ENCODE measurements at regions not wholly inside any gene's neighbourhood (a gene's known extent, or its start where the extent isn't known, plus 50 kb on each side); places are given as distances from the start of the nearest gene placed in this dataset.

DNA sequence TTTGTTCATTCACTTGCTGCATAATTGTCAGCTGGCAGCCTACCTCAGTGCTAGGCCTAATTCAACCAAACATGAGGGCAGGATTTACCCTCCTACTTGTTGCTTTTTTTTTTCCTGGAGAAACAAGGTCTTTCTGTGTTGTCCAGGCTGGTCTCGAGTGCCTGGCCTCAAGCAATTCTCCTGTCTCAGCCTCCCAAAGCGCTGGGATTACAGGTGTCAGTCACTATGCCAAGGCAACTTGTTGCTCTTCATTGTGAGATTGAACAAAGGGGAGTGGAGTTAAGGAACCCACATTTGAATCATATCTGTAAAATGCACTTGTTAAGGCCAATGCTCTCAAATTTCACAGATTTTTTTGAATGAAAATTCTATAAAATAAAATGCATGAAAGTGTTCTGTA, 380.5 kb downstream of the TMEM161B start:
- Histone ChIP-seq H3K27ac (ENCODE audit: low read length) (no peak overlapping the region), H3K4me3 (ENCODE audit: low read depth in 2 of 2, low read length in 2 of 2) (no peak overlapping the region), H3K9me3 (ENCODE audit: control insufficient read depth, insufficient read depth, low read depth, low read length) (no peaks in the 10 kb centered on the region), H3K27me3 (ENCODE audit: control insufficient read depth, insufficient read depth, low read length) (no peaks in the 10 kb centered on the region), H3K36me3 (ENCODE audit: control insufficient read depth, insufficient read depth, low read length) (no peaks in the 10 kb centered on the region), H3K4me1 (ENCODE audit: control insufficient read depth, insufficient read depth, low read length) (no peaks in the 10 kb centered on the region)
- DNase-seq (ENCODE audit: low read depth, low spot score) (no peak), ATAC-seq (no peak)
- in situ Hi-C loops (cut with HindIII; ENCODE audit: low pct_unique_long_range_greater_than_20kb, low sequenced_read_pairs) = no loop called here
- ChIA-PET POLR2A (no interaction called here), CTCF (no interaction called here)
- no TSS peak for BruUV-seq (replicated peaks)
- no peak for TF ChIP-seq SIN3A (IDR thresholded peaks at IDR 0.05; ENCODE audit: borderline replicate concordance, insufficient read depth, low read depth, low read length)
- TF ChIP-seq POLR2AphosphoS5 (IDR thresholded peaks at IDR 0.05; ENCODE audit: low read depth, low read length) = no peak
- no peak for TF ChIP-seq TCF7L2 (IDR thresholded peaks at IDR 0.05; ENCODE audit: low read depth, low read length)
- TF ChIP-seq, protein P1, sequence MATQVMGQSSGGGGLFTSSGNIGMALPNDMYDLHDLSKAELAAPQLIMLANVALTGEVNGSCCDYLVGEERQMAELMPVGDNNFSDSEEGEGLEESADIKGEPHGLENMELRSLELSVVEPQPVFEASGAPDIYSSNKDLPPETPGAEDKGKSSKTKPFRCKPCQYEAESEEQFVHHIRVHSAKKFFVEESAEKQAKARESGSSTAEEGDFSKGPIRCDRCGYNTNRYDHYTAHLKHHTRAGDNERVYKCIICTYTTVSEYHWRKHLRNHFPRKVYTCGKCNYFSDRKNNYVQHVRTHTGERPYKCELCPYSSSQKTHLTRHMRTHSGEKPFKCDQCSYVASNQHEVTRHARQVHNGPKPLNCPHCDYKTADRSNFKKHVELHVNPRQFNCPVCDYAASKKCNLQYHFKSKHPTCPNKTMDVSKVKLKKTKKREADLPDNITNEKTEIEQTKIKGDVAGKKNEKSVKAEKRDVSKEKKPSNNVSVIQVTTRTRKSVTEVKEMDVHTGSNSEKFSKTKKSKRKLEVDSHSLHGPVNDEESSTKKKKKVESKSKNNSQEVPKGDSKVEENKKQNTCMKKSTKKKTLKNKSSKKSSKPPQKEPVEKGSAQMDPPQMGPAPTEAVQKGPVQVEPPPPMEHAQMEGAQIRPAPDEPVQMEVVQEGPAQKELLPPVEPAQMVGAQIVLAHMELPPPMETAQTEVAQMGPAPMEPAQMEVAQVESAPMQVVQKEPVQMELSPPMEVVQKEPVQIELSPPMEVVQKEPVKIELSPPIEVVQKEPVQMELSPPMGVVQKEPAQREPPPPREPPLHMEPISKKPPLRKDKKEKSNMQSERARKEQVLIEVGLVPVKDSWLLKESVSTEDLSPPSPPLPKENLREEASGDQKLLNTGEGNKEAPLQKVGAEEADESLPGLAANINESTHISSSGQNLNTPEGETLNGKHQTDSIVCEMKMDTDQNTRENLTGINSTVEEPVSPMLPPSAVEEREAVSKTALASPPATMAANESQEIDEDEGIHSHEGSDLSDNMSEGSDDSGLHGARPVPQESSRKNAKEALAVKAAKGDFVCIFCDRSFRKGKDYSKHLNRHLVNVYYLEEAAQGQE (IDR thresholded peaks at IDR 0.05; ENCODE audit: insufficient read depth in 1 of 2, low read depth in 2 of 2, low read length in 1 of 2) = no peak
- TF ChIP-seq, protein P2, sequence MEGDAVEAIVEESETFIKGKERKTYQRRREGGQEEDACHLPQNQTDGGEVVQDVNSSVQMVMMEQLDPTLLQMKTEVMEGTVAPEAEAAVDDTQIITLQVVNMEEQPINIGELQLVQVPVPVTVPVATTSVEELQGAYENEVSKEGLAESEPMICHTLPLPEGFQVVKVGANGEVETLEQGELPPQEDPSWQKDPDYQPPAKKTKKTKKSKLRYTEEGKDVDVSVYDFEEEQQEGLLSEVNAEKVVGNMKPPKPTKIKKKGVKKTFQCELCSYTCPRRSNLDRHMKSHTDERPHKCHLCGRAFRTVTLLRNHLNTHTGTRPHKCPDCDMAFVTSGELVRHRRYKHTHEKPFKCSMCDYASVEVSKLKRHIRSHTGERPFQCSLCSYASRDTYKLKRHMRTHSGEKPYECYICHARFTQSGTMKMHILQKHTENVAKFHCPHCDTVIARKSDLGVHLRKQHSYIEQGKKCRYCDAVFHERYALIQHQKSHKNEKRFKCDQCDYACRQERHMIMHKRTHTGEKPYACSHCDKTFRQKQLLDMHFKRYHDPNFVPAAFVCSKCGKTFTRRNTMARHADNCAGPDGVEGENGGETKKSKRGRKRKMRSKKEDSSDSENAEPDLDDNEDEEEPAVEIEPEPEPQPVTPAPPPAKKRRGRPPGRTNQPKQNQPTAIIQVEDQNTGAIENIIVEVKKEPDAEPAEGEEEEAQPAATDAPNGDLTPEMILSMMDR (IDR thresholded peaks at IDR 0.05) = no peak
- intact Hi-C loops (cut with micrococcal nuclease; ENCODE audit: unreplicated experiment) = no loop called here

DNA sequence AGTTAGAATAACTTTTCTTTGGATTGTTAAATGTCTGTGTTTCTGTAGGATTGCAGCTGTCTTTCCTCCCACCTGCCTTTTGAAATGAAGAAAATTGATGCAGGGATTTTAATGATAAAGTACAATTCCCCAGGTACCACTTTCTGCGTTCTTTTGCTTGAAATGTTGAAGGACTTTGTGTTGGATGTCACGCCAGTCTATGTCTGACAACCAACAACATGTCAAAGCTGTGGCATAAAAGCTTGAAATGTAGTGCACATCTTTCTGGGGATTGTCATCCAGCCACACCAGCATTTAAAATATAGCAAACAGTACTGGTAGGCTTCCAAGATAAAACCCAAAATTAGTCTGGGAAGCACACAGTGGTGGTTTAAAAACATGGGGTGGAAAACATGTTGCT, 381.4 kb downstream of the TMEM161B start:
- in situ Hi-C loops (cut with HindIII; ENCODE audit: low pct_unique_long_range_greater_than_20kb, low sequenced_read_pairs) = no loop called here
- Histone ChIP-seq H3K4me3 (ENCODE audit: low read depth in 2 of 2, low read length in 2 of 2) (no peak overlapping the region), H3K9me3 (ENCODE audit: control insufficient read depth, insufficient read depth, low read depth, low read length) (no peaks in the 10 kb centered on the region), H3K27me3 (ENCODE audit: control insufficient read depth, insufficient read depth, low read length) (no peaks in the 10 kb centered on the region), H3K27ac (ENCODE audit: low read length) (no peak overlapping the region), H3K36me3 (ENCODE audit: control insufficient read depth, insufficient read depth, low read length) (no peaks in the 10 kb centered on the region), H3K4me1 (ENCODE audit: control insufficient read depth, insufficient read depth, low read length) (no peaks in the 10 kb centered on the region)
- no peak for TF ChIP-seq POLR2AphosphoS5 (IDR thresholded peaks at IDR 0.05; ENCODE audit: low read depth, low read length)
- no peak for TF ChIP-seq SIN3A (IDR thresholded peaks at IDR 0.05; ENCODE audit: borderline replicate concordance, insufficient read depth, low read depth, low read length)
- TF ChIP-seq, protein P1 (IDR thresholded peaks at IDR 0.05; ENCODE audit: insufficient read depth in 1 of 2, low read depth in 2 of 2, low read length in 1 of 2) = no peak
- no peak for TF ChIP-seq TCF7L2 (IDR thresholded peaks at IDR 0.05; ENCODE audit: low read depth, low read length)
- CTCF ChIA-PET = no interaction called here
- no peak for DNase-seq (ENCODE audit: low read depth, low spot score)
- intact Hi-C loops (cut with micrococcal nuclease; ENCODE audit: unreplicated experiment) = no loop called here
- no TSS peak for BruUV-seq (replicated peaks)
- ATAC-seq = no peak
- POLR2A ChIA-PET = no interaction called here

Data from Panc1 (cell line).